SK-N-MC (cell line): ENCODE measurements at regions not wholly inside any gene's neighbourhood (a gene's known extent, or its start where the extent isn't known, plus 50 kb on each side); places are given as distances from the start of the nearest gene placed in this dataset.

Source experiments
- EZH2 ChIP-seq: fragments of 200-600 bp; sonication (generic); IDR thresholded peaks from one replicate; pipeline ENCODE4 v1.6.1; 2017; ENCODE audit warnings: antibody characterized with exemption
- FOXP2 ChIP-seq: optimal IDR thresholded peaks from 2 replicates; pipeline ENCODE3; 2011; ENCODE audit warnings: mild to moderate bottlenecking, moderate library complexity; ENCODE audit not compliant: insufficient read depth; ENCODE audit errors: extremely low read length, control extremely low read depth
- POLR2AphosphoS5 ChIP-seq: IDR thresholded peaks from 2 replicates; pipeline ENCODE4 v1.6.1; 2012; ENCODE audit warnings: mild to moderate bottlenecking, low read depth, low read length, borderline replicate concordance

- TF ChIP-seq FOXP2 (no peak), POLR2AphosphoS5 (no peak), EZH2 (no peak)
These were observed 86.0 kb downstream of the DTWD1 start for GRCh38 chr15:49706805-49707204.
